GM19438 (cell line): ENCODE measurements at regions not wholly inside any gene's neighbourhood (a gene's known extent, or its start where the extent isn't known, plus 50 kb on each side); places are given as distances from the start of the nearest gene placed in this dataset.
A peak's percentile ranks its signal among the peaks of the same experiment; 100 is the strongest.

Experiments
- ATAC-seq: cut with Tn5 transposase; IDR thresholded peaks from one replicate; pipeline ENCODE4 v1.9.1; 2021; ENCODE audit warnings: low read depth; ENCODE audit not compliant: unreplicated experiment

GRCh38 chr6:14616656-14617055 lies 499.1 kb downstream of the CD83 start:
- ATAC-seq = no peak

- ATAC-seq = no peak
Observed at GRCh38 chr6:14618759-14619418, 501.3 kb downstream of the CD83 start.

GRCh38 chr6:14619419-14619781 lies 501.8 kb downstream of the CD83 start:
- ATAC-seq = no peak

GRCh38 chr6:14620522-14620921 lies 502.9 kb downstream of the CD83 start:
- no peak for ATAC-seq

- no peak for ATAC-seq
Observed at GRCh38 chr6:14621518-14621917, 503.9 kb downstream of the CD83 start.

- ATAC-seq = no peak
Observed at GRCh38 chr6:14622085-14622484, 504.5 kb downstream of the CD83 start.

GRCh38 chr6:14622909-14623505 lies 505.4 kb downstream of the CD83 start:
- no peak for ATAC-seq

GRCh38 chr6:14625173-14625895 lies 507.8 kb downstream of the CD83 start:
- no peak for ATAC-seq

- ATAC-seq = no peak
Observed at GRCh38 chr6:14626556-14626955, 509.0 kb downstream of the CD83 start.

GRCh38 chr6:14630016-14630415 lies 512.4 kb downstream of the CD83 start:
- no peak for ATAC-seq

- ATAC-seq = no peak
Observed at GRCh38 chr6:14633479-14633878, 515.9 kb downstream of the CD83 start.

GRCh38 chr6:14634072-14634471 lies 516.5 kb downstream of the CD83 start:
- no peak for ATAC-seq

- no peak for ATAC-seq
Observed at GRCh38 chr6:14635195-14635594, 517.6 kb downstream of the CD83 start.

- ATAC-seq = peak; percentile 61
Observed at GRCh38 chr6:14635934-14636591, 518.5 kb downstream of the CD83 start.

- ATAC-seq = no peak
Observed at GRCh38 chr6:14638435-14638905, 520.9 kb downstream of the CD83 start.

- no peak for ATAC-seq
Observed at GRCh38 chr6:14638906-14639761, 521.6 kb downstream of the CD83 start.

GRCh38 chr6:14639983-14640599 lies 522.5 kb downstream of the CD83 start:
- no peak for ATAC-seq

GRCh38 chr6:14640631-14641030 lies 523.1 kb downstream of the CD83 start:
- no peak for ATAC-seq

- ATAC-seq = no peak
Observed at GRCh38 chr6:14641423-14642135, 524.0 kb downstream of the CD83 start.
